ENCODE measurements at regions not wholly inside any gene's neighbourhood (a gene's known extent, or its start where the extent isn't known, plus 50 kb on each side); places are given as distances from the start of the nearest gene placed in this dataset.

- TF ChIP-seq CTCF (optimal IDR thresholded peaks at IDR 0.05 in 1 of 3, IDR thresholded peaks at IDR 0.05 in 1 of 3, conservative IDR thresholded peaks at IDR 0.05 in 1 of 3; ENCODE audit: extremely low read depth in 1 of 3, insufficient read depth in 2 of 3, low read length in 3 of 3) (peak in 1 of 3 experiments; percentile 6), EZH2 (IDR thresholded peaks at IDR 0.05; ENCODE audit: low read length) (no peak)
Measured at GRCh38 chr11:24437123-24437522, 59.7 kb upstream of the LUZP2 start.
